GM10266 (cell line): ENCODE measurements at regions not wholly inside any gene's neighbourhood (a gene's known extent, or its start where the extent isn't known, plus 50 kb on each side); places are given as distances from the start of the nearest gene placed in this dataset.

ENCODE experiments used
- DNase-seq: peaks from one replicate; pipeline ENCODE4 v3.0.0; 2012; ENCODE audit errors: extremely low spot score
- CTCF ChIP-seq: IDR thresholded peaks from 2 replicates; pipeline ENCODE4 v1.5.1; 2012; ENCODE audit warnings: mild to moderate bottlenecking, low read depth; ENCODE audit not compliant: control insufficient read depth, insufficient read depth; ENCODE audit errors: missing control alignments

- TF ChIP-seq CTCF: no peak
These were observed 202.3 kb downstream of the RAB11FIP4 start for GRCh38 chr17:31593806-31594205.

GRCh38 chr17:31591924-31592323, 200.4 kb downstream of the RAB11FIP4 start:
- DNase-seq: no peak
- TF ChIP-seq CTCF: no peak

More at GRCh38 chr17:31593806-31594205, 202.3 kb downstream of the RAB11FIP4 start:
- DNase-seq: no peak

- no peak for DNase-seq
- TF ChIP-seq CTCF: no peak
These were observed 197.0 kb downstream of the RAB11FIP4 start for GRCh38 chr17:31588512-31588911.

GRCh38 chr17:31588034-31588433, 196.6 kb downstream of the RAB11FIP4 start:
- DNase-seq: no peak
- TF ChIP-seq CTCF: no peak
